Fibroblast of lung (primary cell): ENCODE measurements at regions not wholly inside any gene's neighbourhood (a gene's known extent, or its start where the extent isn't known, plus 50 kb on each side); places are given as distances from the start of the nearest gene placed in this dataset.
A peak's percentile ranks its signal among the peaks of the same experiment; 100 is the strongest.

Experiments
- CTCF ChIP-seq, 2 donors: IDR thresholded peaks in 1 of 2; conservative IDR thresholded peaks in 1 of 2; 1 replicate in 1 of 2; 2 replicates in 1 of 2; pipeline ENCODE4 v1.5.1; 2011 to 2012; ENCODE audit warnings: low read length in 2 of 2, control low read depth in 1 of 2, inconsistent platforms in 1 of 2, low read depth in 1 of 2, mild to moderate bottlenecking in 1 of 2
- EZH2 ChIP-seq: IDR thresholded peaks from 2 replicates; pipeline ENCODE4 v1.5.1; 2012; ENCODE audit warnings: low read length, control low read depth, mild to moderate bottlenecking; ENCODE audit errors: missing control alignments

GRCh38 chr5:32523625-32524024, 61.7 kb upstream of the SUB1 start:
- peak in 1 of 2 donors; percentile 10 for TF ChIP-seq CTCF (conservative IDR thresholded peaks at IDR 0.05 in 1 of 2, IDR thresholded peaks at IDR 0.05 in 1 of 2; ENCODE audit: low read depth in 1 of 2, low read length in 2 of 2)
- TF ChIP-seq EZH2 = no peak
